HFFc6 (cell line): ENCODE measurements at regions not wholly inside any gene's neighbourhood (a gene's known extent, or its start where the extent isn't known, plus 50 kb on each side); places are given as distances from the start of the nearest gene placed in this dataset.
"Not testable (repeated sequence)": the region's sequence is repeated elsewhere in the genome, so short reads cannot be mapped to it uniquely, and the experiment has no call there.

ENCODE experiments used
- DNase-seq: peaks from one replicate; pipeline ENCODE4 v3.0.0-alpha.2; 2018
- H3K27ac Mint-ChIP-seq: 2 replicates; pipeline ENCODE4 v1.8.0; 2020; ENCODE audit warnings: mild to moderate bottlenecking, mixed read lengths
- H3K27me3 Mint-ChIP-seq: 2 replicates; pipeline ENCODE4 v1.8.0; 2021; ENCODE audit warnings: mild to moderate bottlenecking, moderate library complexity, mixed read lengths; ENCODE audit not compliant: insufficient read depth
- H3K36me3 Mint-ChIP-seq: 2 replicates; pipeline ENCODE4 v1.8.0; 2021; ENCODE audit warnings: low read depth, mixed read lengths
- H3K4me1 Mint-ChIP-seq: 2 replicates; pipeline ENCODE4 v1.8.0; 2020; ENCODE audit warnings: low read depth, mixed read lengths
- H3K4me3 Mint-ChIP-seq: 2 replicates; pipeline ENCODE4 v1.8.0; 2020; ENCODE audit warnings: mild to moderate bottlenecking, moderate library complexity, mixed read lengths
- H3K9me3 Mint-ChIP-seq: 2 replicates; pipeline ENCODE4 v1.8.0; 2020; ENCODE audit warnings: mild to moderate bottlenecking, mixed read lengths
- TF ChIP-seq, protein P1 (sequence below): fragments of 200-600 bp; sonication (generic); IDR thresholded peaks from 2 replicates; pipeline ENCODE4 v1.5.0; 2021; ENCODE audit warnings: antibody characterized with exemption, mild to moderate bottlenecking

DNA sequence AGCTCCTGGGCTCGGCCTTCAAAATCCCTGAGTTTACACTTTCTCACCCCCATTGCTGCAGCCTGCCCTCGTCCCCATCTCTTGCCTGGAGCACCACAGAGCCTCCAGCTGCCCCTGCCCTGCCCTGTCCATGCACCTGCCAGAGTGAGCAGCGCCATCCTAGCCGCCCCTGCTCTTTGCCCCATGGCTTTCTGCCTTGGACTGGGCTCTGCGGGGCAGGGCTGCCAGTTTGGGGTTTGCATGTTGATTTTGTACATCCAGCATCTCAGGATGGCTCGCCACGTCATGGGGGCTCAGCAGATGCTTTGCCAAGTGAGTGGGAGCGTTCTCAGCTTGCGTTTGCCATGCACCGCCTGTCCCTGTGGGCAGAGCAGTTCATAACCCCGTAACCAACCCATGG is 67.1 kb upstream of the HGFAC start:
- DNase-seq: no peak
- peaks cover 30% of the 10 kb centered on the region for H3K4me1 Mint-ChIP-seq
- TF ChIP-seq, protein P1, sequence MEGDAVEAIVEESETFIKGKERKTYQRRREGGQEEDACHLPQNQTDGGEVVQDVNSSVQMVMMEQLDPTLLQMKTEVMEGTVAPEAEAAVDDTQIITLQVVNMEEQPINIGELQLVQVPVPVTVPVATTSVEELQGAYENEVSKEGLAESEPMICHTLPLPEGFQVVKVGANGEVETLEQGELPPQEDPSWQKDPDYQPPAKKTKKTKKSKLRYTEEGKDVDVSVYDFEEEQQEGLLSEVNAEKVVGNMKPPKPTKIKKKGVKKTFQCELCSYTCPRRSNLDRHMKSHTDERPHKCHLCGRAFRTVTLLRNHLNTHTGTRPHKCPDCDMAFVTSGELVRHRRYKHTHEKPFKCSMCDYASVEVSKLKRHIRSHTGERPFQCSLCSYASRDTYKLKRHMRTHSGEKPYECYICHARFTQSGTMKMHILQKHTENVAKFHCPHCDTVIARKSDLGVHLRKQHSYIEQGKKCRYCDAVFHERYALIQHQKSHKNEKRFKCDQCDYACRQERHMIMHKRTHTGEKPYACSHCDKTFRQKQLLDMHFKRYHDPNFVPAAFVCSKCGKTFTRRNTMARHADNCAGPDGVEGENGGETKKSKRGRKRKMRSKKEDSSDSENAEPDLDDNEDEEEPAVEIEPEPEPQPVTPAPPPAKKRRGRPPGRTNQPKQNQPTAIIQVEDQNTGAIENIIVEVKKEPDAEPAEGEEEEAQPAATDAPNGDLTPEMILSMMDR: no peak
- peaks cover 3% of the 10 kb centered on the region; the same call in 1 of the 2 replicates for H3K27me3 Mint-ChIP-seq
- H3K36me3 Mint-ChIP-seq: peaks cover 20% of the 10 kb centered on the region
- H3K27ac Mint-ChIP-seq: no peak overlapping the region
- no peak overlapping the region for H3K4me3 Mint-ChIP-seq
- peaks cover 2% of the 10 kb centered on the region for H3K9me3 Mint-ChIP-seq

DNA sequence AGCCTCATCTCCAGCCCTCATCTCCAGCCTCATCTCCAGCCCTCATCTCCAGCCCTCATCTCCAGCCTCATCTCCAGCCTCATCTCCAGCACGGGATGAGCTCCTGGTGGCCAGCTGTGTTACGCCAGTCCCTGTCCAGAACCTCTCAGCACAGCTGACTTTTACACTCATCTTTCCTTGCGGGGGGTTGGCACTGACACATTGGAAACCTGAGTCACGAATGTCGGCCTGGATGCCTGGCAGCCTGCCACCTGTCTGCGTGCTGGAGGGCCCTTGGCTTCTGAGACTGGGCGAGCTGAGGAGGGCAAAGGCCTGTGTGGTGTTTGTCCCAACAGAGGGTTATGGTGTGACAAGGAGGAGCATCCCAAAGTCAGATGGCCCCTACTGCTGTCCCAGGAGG is 66.1 kb upstream of the HGFAC start:
- Mint-ChIP-seq H3K27ac (peak overlapping the region; percentile 29; the same call in 1 of the 2 replicates), H3K4me3 (no peak overlapping the region), H3K9me3 (peaks cover 10% of the 10 kb centered on the region), H3K27me3 (peaks cover 8% of the 10 kb centered on the region; the same call in 1 of the 2 replicates), H3K36me3 (peaks cover 27% of the 10 kb centered on the region), H3K4me1 (peaks cover 20% of the 10 kb centered on the region)
- peak; percentile 89 for DNase-seq
- TF ChIP-seq, protein P1: no peak; the same call in 1 of the 2 replicates

DNA sequence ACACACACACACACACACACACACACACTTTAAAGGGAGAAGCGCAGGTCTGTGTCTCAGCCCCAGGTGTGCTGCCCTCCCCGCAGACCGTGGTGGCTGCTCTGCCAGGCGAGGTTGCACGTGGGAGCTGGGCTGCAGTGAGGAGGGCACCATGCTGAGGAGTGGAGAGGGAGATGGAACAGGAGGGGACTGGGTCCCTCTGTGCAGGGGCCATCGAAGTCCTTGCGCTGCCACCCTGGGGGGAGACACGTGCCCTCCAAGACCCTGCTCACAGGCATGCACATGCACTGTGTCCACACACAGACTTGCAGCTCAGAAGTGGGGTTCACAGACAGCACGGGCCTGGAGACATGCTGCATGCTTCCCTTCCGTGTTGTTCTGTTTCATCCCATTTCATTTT is 65.5 kb upstream of the HGFAC start:
- no peak overlapping the region for H3K4me3 Mint-ChIP-seq
- peaks cover 7% of the 10 kb centered on the region; the same call in 1 of the 2 replicates for H3K27me3 Mint-ChIP-seq
- H3K27ac Mint-ChIP-seq: no peak overlapping the region

DNA sequence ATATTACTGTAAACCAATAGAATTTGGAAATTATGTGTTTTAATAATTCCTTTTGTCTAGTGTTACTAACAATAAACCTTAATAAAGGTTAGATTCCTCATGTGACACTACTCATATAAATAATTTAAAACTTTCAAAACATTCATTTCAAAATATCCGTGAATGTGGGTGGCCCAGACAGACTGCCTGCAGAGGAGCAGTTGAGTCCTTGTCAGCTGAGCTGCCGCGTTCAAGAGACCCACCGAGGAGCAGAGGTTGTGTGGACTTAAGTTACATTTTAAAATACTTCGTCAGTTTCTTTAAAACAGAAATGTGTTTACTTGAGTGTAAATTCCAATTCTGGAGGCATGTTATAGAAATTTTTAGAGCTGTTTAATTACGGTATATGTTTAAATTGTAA is 64.2 kb upstream of the HGFAC start:
- Mint-ChIP-seq H3K27ac (no peak overlapping the region), H3K4me3 (no peak overlapping the region), H3K36me3 (peaks cover 37% of the 10 kb centered on the region), H3K9me3 (peaks cover 26% of the 10 kb centered on the region), H3K27me3 (peaks cover 7% of the 10 kb centered on the region; the same call in 1 of the 2 replicates), H3K4me1 (peaks cover 11% of the 10 kb centered on the region)
- DNase-seq: no peak
- TF ChIP-seq, protein P1: no peak

More for the DNA sequence above, 65.5 kb upstream of the HGFAC start:
- no peak for DNase-seq
- TF ChIP-seq, protein P1: no peak
- Mint-ChIP-seq H3K36me3 (peaks cover 33% of the 10 kb centered on the region), H3K4me1 (peaks cover 14% of the 10 kb centered on the region), H3K9me3 (peaks cover 16% of the 10 kb centered on the region)

DNA sequence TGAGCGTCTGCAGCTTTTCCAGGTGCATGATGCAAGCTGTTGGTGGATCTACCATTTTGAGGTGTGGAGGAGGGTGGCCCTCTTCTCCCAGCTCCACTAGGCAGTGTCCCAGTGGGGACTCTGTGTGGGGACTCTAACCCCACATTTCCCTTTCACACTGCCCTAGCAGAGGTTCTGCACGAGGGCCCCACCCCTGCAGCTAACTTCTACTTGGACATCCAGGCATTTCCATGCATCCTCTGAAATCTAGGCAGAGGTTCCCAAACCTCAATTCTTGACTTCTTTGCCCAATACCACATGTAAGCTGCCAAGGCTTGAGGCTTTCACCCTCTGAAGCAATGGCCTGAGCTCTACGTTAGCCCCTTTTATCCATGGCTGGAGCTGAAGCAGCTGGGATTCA is 61.4 kb upstream of the HGFAC start:
- H3K4me3 Mint-ChIP-seq, H3K27me3 Mint-ChIP-seq, DNase-seq, H3K4me1 Mint-ChIP-seq, H3K27ac Mint-ChIP-seq: not testable (repeated sequence)
- peaks cover 26% of the 10 kb centered on the region for H3K9me3 Mint-ChIP-seq
- peaks cover 32% of the 10 kb centered on the region for H3K36me3 Mint-ChIP-seq

DNA sequence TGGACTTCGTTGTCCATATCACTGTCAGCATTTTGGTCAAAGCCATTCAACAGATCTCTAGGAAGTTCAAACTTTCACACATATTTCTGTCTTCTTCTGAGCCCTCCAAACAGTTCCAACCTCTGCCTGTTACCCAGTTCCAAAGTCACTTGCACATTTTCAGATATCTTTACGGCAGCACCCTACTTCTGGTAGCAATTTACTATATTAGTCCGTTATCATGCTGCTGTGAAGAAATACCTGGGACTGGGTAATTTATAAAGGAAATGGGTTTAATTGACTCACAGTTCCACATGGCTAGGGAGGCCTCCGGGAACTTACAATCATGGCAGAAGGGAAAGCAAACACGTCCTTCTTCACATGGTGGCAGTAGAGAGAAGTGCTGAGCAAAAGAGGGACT is 60.6 kb upstream of the HGFAC start:
- H3K4me3 Mint-ChIP-seq, DNase-seq, H3K27ac Mint-ChIP-seq, H3K4me1 Mint-ChIP-seq: not testable (repeated sequence)
- Mint-ChIP-seq H3K27me3 (peaks cover 11% of the 10 kb centered on the region), H3K9me3 (peaks cover 26% of the 10 kb centered on the region), H3K36me3 (peaks cover 27% of the 10 kb centered on the region)

DNA sequence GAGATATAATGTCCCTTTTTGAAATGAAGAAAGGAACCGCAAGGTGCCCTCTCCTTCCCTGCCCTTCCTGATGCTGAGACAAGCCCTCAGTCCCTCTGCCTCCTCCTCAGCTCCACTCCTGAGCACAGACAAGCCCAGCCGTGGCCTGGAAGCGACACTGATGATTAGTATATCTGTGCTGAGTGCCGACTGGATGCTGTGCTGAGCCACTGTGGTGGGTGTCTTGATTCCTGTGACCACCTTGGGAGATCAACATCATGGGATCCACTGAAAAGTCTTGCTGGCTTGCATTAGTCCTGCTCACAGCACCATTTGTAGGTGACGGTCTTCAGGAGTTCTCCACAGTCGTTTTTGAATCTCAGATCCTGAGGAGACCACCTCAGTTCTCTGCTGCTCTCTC is 59.5 kb upstream of the HGFAC start:
- Mint-ChIP-seq H3K9me3 (peaks cover 26% of the 10 kb centered on the region), H3K4me1 (peaks cover 3% of the 10 kb centered on the region), H3K4me3 (no peak overlapping the region)

More for the DNA sequence above, 59.5 kb upstream of the HGFAC start:
- Mint-ChIP-seq H3K36me3 (peaks cover 27% of the 10 kb centered on the region), H3K27me3 (peaks cover 11% of the 10 kb centered on the region), H3K27ac (no peak overlapping the region)
- TF ChIP-seq, protein P1: no peak
- no peak for DNase-seq
